DOHH2 (cell line): ENCODE measurements at regions not wholly inside any gene's neighbourhood (a gene's known extent, or its start where the extent isn't known, plus 50 kb on each side); places are given as distances from the start of the nearest gene placed in this dataset.

Source experiments
- H3F3A ChIP-seq: fragments of 200-600 bp; sonication (generic), shearing (Covaris generic); 2 replicates; pipeline ENCODE4 v1.6.0; 2016; ENCODE audit warnings: antibody characterized with exemption, mild to moderate bottlenecking; ENCODE audit not compliant: control insufficient read depth, insufficient read depth
- H3K27ac ChIP-seq: fragments of 200-600 bp; sonication (generic); 2 replicates; pipeline ENCODE4 v1.5.1; 2014; ENCODE audit warnings: low read depth, mild to moderate bottlenecking, low read length, moderate library complexity
- H3K27me3 ChIP-seq: fragments of 200-600 bp; sonication (generic); 2 replicates; pipeline ENCODE4 v1.6.1; 2014; ENCODE audit warnings: mild to moderate bottlenecking, low read length, mixed read lengths; ENCODE audit not compliant: control insufficient read depth
- H3K36me3 ChIP-seq: fragments of 200-600 bp; sonication (generic); 2 replicates; pipeline ENCODE4 v1.6.1; 2014; ENCODE audit warnings: mild to moderate bottlenecking, low read length, moderate library complexity, mixed read lengths; ENCODE audit not compliant: control insufficient read depth
- H3K4me1 ChIP-seq: fragments of 200-600 bp; sonication (generic); 2 replicates; pipeline ENCODE4 v1.6.1; 2014; ENCODE audit warnings: mild to moderate bottlenecking, low read length, mixed read lengths; ENCODE audit not compliant: control insufficient read depth
- H3K4me2 ChIP-seq: fragments of 200-600 bp; sonication (generic); 2 replicates; pipeline ENCODE4 v1.6.0; 2014; ENCODE audit warnings: mild to moderate bottlenecking, low read length, moderate library complexity
- H3K4me3 ChIP-seq: fragments of 200-600 bp; sonication (generic); 2 replicates; pipeline ENCODE4 v1.5.1; 2014; ENCODE audit warnings: mild to moderate bottlenecking, low read length, mixed read lengths
- H3K79me2 ChIP-seq: fragments of 200-600 bp; sonication (generic); 2 replicates; pipeline ENCODE4 v1.6.1; 2014; ENCODE audit warnings: mild to moderate bottlenecking, low read length, mixed read lengths; ENCODE audit not compliant: control insufficient read depth
- H3K9me2 ChIP-seq: fragments of 200-600 bp; sonication (generic); replicated peaks from 2 replicates; pipeline ENCODE4 v1.6.1; 2014; ENCODE audit warnings: mild to moderate bottlenecking, low read length, mixed read lengths; ENCODE audit not compliant: control insufficient read depth
- H3K9me3 ChIP-seq: fragments of 200-600 bp; sonication (generic); 2 replicates; pipeline ENCODE4 v1.6.1; 2014; ENCODE audit warnings: antibody characterized with exemption, low read length, mixed read lengths; ENCODE audit not compliant: control insufficient read depth, insufficient read depth
- H4K20me1 ChIP-seq: fragments of 200-600 bp; sonication (generic); 2 replicates; pipeline ENCODE4 v1.6.0; 2014; ENCODE audit warnings: low read depth, mild to moderate bottlenecking, antibody characterized with exemption, low read length, moderate library complexity; ENCODE audit not compliant: control insufficient read depth, insufficient read depth
- EZH2phosphoT487 ChIP-seq: fragments of 200-600 bp; sonication (generic); IDR thresholded peaks from 2 replicates; pipeline ENCODE4 v1.6.1; 2017; ENCODE audit warnings: borderline replicate concordance, mild to moderate bottlenecking, antibody characterized with exemption, low read length, moderate library complexity, mixed read lengths
- TF ChIP-seq, protein P1 (sequence below): fragments of 200-600 bp; sonication (generic); IDR thresholded peaks from one replicate; pipeline ENCODE4 v1.5.1; 2014; ENCODE audit warnings: antibody characterized with exemption, mild to moderate bottlenecking, low read depth, low read length; ENCODE audit not compliant: poor library complexity, severe bottlenecking

DNA sequence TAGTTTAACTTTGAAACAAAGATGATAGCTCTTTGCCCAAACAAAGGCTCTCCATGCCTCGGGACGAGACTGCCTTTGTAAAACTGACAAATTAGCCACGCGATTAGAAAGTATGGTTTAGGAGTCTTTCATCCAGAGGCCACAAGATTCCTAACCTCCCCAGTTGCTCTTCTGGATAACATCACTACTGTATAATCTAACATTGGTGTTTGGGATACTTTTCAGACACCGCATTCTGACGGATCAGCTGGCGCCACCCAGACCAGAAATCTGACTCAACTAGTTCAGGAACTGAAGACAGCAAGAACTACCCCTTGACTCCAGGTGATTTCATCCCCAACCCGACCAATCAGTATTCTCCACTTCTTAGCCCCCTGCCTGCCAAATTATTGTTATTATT is 98.1 kb upstream of the TEX13D start:
- Histone ChIP-seq H3K36me3 (no peaks in the 10 kb centered on the region), H3F3A (no peaks in the 10 kb centered on the region), H3K4me2 (no peak overlapping the region), H3K9me3 (no peaks in the 10 kb centered on the region), H3K79me2 (no peaks in the 10 kb centered on the region), H3K9me2 (no peaks in the 10 kb centered on the region), H3K27ac (no peak overlapping the region), H4K20me1 (no peaks in the 10 kb centered on the region), H3K27me3 (peaks cover 4% of the 10 kb centered on the region), H3K4me3 (no peak overlapping the region), H3K4me1 (no peaks in the 10 kb centered on the region)
- TF ChIP-seq, protein P1, sequence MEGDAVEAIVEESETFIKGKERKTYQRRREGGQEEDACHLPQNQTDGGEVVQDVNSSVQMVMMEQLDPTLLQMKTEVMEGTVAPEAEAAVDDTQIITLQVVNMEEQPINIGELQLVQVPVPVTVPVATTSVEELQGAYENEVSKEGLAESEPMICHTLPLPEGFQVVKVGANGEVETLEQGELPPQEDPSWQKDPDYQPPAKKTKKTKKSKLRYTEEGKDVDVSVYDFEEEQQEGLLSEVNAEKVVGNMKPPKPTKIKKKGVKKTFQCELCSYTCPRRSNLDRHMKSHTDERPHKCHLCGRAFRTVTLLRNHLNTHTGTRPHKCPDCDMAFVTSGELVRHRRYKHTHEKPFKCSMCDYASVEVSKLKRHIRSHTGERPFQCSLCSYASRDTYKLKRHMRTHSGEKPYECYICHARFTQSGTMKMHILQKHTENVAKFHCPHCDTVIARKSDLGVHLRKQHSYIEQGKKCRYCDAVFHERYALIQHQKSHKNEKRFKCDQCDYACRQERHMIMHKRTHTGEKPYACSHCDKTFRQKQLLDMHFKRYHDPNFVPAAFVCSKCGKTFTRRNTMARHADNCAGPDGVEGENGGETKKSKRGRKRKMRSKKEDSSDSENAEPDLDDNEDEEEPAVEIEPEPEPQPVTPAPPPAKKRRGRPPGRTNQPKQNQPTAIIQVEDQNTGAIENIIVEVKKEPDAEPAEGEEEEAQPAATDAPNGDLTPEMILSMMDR: no peak
- no peak for TF ChIP-seq EZH2phosphoT487

DNA sequence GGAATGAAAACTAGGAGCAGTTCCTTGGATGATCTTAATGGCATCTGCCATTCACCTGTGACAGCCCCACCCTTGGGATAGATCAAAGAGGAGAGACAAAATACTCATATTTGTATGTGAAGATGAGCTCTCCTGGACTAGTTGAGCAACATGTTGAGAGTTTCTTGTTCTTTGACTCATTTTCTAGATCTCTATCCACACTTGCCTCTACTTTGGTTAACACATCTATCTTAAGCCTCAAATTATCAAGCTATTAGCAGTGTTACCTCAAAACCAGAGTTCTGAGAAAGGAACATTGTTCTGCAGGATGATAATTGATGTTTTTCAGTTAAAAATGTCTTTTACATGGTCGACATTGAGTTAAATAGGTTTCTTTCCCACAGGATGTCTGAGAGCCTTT is 94.2 kb upstream of the TEX13D start:
- H3K27ac ChIP-seq: no peak overlapping the region
- no peaks in the 10 kb centered on the region for H4K20me1 ChIP-seq
- TF ChIP-seq, protein P1: no peak
- no peak for TF ChIP-seq EZH2phosphoT487
- no peaks in the 10 kb centered on the region for H3K36me3 ChIP-seq
- H3F3A ChIP-seq: no peaks in the 10 kb centered on the region
- H3K79me2 ChIP-seq: no peaks in the 10 kb centered on the region
- H3K4me3 ChIP-seq: no peak overlapping the region
- H3K27me3 ChIP-seq: peaks cover 12% of the 10 kb centered on the region
- H3K4me2 ChIP-seq: no peak overlapping the region
- no peaks in the 10 kb centered on the region for H3K9me3 ChIP-seq
- H3K4me1 ChIP-seq: no peaks in the 10 kb centered on the region
- no peaks in the 10 kb centered on the region for H3K9me2 ChIP-seq

DNA sequence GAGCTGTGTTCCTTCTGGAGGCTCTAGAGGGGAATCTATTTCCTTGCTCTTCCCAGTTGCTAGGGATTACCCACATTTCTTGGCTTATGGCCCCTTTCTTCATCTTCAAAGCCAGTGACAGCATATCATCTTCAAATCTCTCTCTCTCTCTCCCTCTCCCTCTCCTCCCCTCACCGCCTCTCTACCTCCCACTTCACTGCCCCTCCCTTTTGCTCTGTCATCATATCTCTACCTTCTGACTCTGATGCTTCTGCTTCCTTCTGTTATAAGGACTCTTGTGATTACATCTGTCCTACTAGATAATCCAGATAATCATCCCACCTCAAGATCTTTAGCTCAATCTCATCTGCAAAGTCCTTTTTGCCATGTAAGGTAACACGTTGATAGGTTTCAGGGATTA is 93.1 kb upstream of the TEX13D start:
- Histone ChIP-seq H3K27me3 (peaks cover 12% of the 10 kb centered on the region), H3F3A (no peaks in the 10 kb centered on the region), H3K27ac (no peak overlapping the region), H3K4me1 (no peaks in the 10 kb centered on the region), H3K9me2 (no peaks in the 10 kb centered on the region), H3K36me3 (no peaks in the 10 kb centered on the region), H3K4me2 (no peak overlapping the region), H3K9me3 (no peaks in the 10 kb centered on the region), H3K4me3 (no peak overlapping the region), H3K79me2 (no peaks in the 10 kb centered on the region), H4K20me1 (no peaks in the 10 kb centered on the region)
- TF ChIP-seq, protein P1: no peak
- TF ChIP-seq EZH2phosphoT487: no peak

DNA sequence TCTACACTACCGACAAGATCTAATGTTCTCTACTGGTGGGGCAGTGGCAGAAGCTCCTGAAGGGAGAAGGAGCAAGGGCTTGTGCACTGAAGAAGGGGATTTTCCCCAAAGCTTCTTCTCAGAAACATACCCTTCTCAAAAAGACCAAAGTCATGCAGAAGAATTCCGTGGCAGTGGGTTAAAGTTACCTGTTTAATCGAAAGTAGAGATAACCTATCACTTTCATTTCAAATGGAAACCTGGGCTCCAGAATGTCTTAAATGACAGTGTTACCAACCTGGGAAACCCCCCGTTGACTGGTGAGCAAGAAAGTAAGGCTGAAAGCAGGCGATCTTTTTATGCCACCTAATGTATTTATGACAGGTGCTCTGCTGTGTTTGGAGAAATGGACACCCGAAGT is 92.5 kb upstream of the TEX13D start:
- H3F3A ChIP-seq: no peaks in the 10 kb centered on the region
- no peaks in the 10 kb centered on the region for H3K9me2 ChIP-seq
- no peak overlapping the region for H3K4me2 ChIP-seq
- H3K36me3 ChIP-seq: no peaks in the 10 kb centered on the region
- H3K9me3 ChIP-seq: no peaks in the 10 kb centered on the region
- no peak for TF ChIP-seq EZH2phosphoT487
- TF ChIP-seq, protein P1: no peak
- peaks cover 12% of the 10 kb centered on the region for H3K27me3 ChIP-seq
- no peaks in the 10 kb centered on the region for H3K4me1 ChIP-seq
- H3K27ac ChIP-seq: no peak overlapping the region
- no peaks in the 10 kb centered on the region for H4K20me1 ChIP-seq
- H3K79me2 ChIP-seq: no peaks in the 10 kb centered on the region
- H3K4me3 ChIP-seq: no peak overlapping the region
